Brain microvascular endothelial cell (primary cell): ENCODE measurements at regions not wholly inside any gene's neighbourhood (a gene's known extent, or its start where the extent isn't known, plus 50 kb on each side); places are given as distances from the start of the nearest gene placed in this dataset.

ENCODE experiments used
- DNase-seq: peaks from one replicate; pipeline ENCODE4 v3.0.0-alpha.2; 2020
- H3K27ac ChIP-seq: fragments of 250-450 bp; sonication (Bioruptor Pico); 2 replicates; pipeline ENCODE4 v1.5.1; 2020; ENCODE audit warnings: mild to moderate bottlenecking, moderate library complexity
- H3K27me3 ChIP-seq: fragments of 250-450 bp; sonication (Bioruptor Pico); replicated peaks from 2 replicates; pipeline ENCODE4 v1.5.1; 2020; ENCODE audit warnings: mild to moderate bottlenecking
- H3K36me3 ChIP-seq: fragments of 250-450 bp; sonication (Bioruptor Pico); replicated peaks from 2 replicates; pipeline ENCODE4 v1.5.1; 2020; ENCODE audit warnings: mild to moderate bottlenecking
- H3K4me3 ChIP-seq: 2 replicates; pipeline ENCODE4 v1.5.1; 2011; ENCODE audit warnings: low read depth, mild to moderate bottlenecking, control low read depth, low read length, moderate library complexity
- CTCF ChIP-seq: IDR thresholded peaks from 2 replicates; pipeline ENCODE4 v1.5.1; 2011; ENCODE audit warnings: low read depth, mild to moderate bottlenecking, moderate library complexity, low read length, control low read depth, inconsistent platforms; ENCODE audit errors: missing control alignments
- in situ Hi-C: cut with HindIII; loops from 2 replicates; pipeline ENCODE4 v1.10.0; 2017; ENCODE audit warnings: low sequenced_read_pairs, low pct_ligation_motif_present

GRCh38 chr16:79757163-79757562, 156.6 kb upstream of the MAF start:
- Histone ChIP-seq H3K27ac (no peak overlapping the region), H3K36me3 (no peaks in the 10 kb centered on the region), H3K4me3 (no peak overlapping the region), H3K27me3 (no peaks in the 10 kb centered on the region)
- TF ChIP-seq CTCF: peak; percentile 4
- DNase-seq: no peak
- in situ Hi-C loops: no loop called here

GRCh38 chr16:79756571-79756970, 156.0 kb upstream of the MAF start:
- no peak overlapping the region for H3K27ac ChIP-seq
- no peak for TF ChIP-seq CTCF
- DNase-seq: no peak
- no peaks in the 10 kb centered on the region for H3K36me3 ChIP-seq
- H3K4me3 ChIP-seq: no peak overlapping the region
- H3K27me3 ChIP-seq: no peaks in the 10 kb centered on the region
- in situ Hi-C loops: no loop called here

GRCh38 chr16:79754501-79754900, 154.0 kb upstream of the MAF start:
- no peak overlapping the region for H3K27ac ChIP-seq
- peak; percentile 46 for TF ChIP-seq CTCF
- DNase-seq: peak; percentile 45
- in situ Hi-C loops: no loop called here
- H3K4me3 ChIP-seq: no peak overlapping the region
- H3K36me3 ChIP-seq: no peaks in the 10 kb centered on the region
- no peaks in the 10 kb centered on the region for H3K27me3 ChIP-seq

GRCh38 chr16:79754081-79754480, 153.5 kb upstream of the MAF start:
- no peak overlapping the region for H3K4me3 ChIP-seq
- H3K27me3 ChIP-seq: no peaks in the 10 kb centered on the region
- in situ Hi-C loops: no loop called here
- no peak for DNase-seq
- no peak overlapping the region for H3K27ac ChIP-seq
- no peak for TF ChIP-seq CTCF
- H3K36me3 ChIP-seq: no peaks in the 10 kb centered on the region

GRCh38 chr16:79753286-79753685, 152.7 kb upstream of the MAF start:
- no peak overlapping the region for H3K4me3 ChIP-seq
- in situ Hi-C loops: no loop called here
- no peak for TF ChIP-seq CTCF
- H3K36me3 ChIP-seq: no peaks in the 10 kb centered on the region
- DNase-seq: no peak
- no peaks in the 10 kb centered on the region for H3K27me3 ChIP-seq
- no peak overlapping the region for H3K27ac ChIP-seq

GRCh38 chr16:79752396-79752795, 151.9 kb upstream of the MAF start:
- no peak for TF ChIP-seq CTCF
- Histone ChIP-seq H3K27me3 (no peaks in the 10 kb centered on the region), H3K27ac (no peak overlapping the region), H3K36me3 (no peaks in the 10 kb centered on the region), H3K4me3 (no peak overlapping the region)
- DNase-seq: no peak
- in situ Hi-C loops: no loop called here
